Endothelial cell of umbilical vein (primary cell): ENCODE measurements at regions not wholly inside any gene's neighbourhood (a gene's known extent, or its start where the extent isn't known, plus 50 kb on each side); places are given as distances from the start of the nearest gene placed in this dataset.

Experiments
- BruUV-seq: library from RNA; stranded (reverse); fragments of 400-500 nt; replicated peaks from 2 replicates; lab custom pipeline; 2021; lab: Mats Ljungman, UMichigan
- CTCF ChIA-PET: fragments of 300-600, 350-600 bp; sonication (Branson Sonifier 250); formaldehyde crosslinking; loops from one replicate; lab custom pipeline; 2021; ENCODE audit warnings: antibody characterized with exemption, inconsistent platforms; lab: Charles Lee
- POLR2A ChIA-PET: fragments of 300-600, 350-600 bp; sonication (Branson Sonifier 250); formaldehyde crosslinking; loops from one replicate; lab custom pipeline; 2021; ENCODE audit warnings: antibody characterized with exemption, inconsistent platforms; lab: Charles Lee
- DNase-seq: peaks from one replicate; pipeline ENCODE4 v3.0.0-alpha.2; 2011; ENCODE audit warnings: low read depth, low spot score
- FAIRE-seq: peaks from 2 replicates; lab custom pipeline; 2011; peaks lifted over from hg19 to GRCh38; lab: Jason Lieb, UNC
- H2AFZ ChIP-seq: 2 replicates; pipeline ENCODE4 v1.6.0; 2012; ENCODE audit warnings: low read depth, low read length, control low read depth, inconsistent platforms
- H3K27ac ChIP-seq: 2 replicates; pipeline ENCODE4 v1.5.1; 2011; ENCODE audit warnings: low read depth, mild to moderate bottlenecking, control low read depth, low read length, moderate library complexity; ENCODE audit not compliant: insufficient read depth
- H3K27me3 ChIP-seq, 2 experiments: 2 replicates each; pipeline versions ENCODE4 v1.6.0 to v1.6.1; 2011; ENCODE audit warnings: low read length in 2 of 2, mixed read lengths in 1 of 2; ENCODE audit not compliant: control insufficient read depth in 2 of 2, insufficient read depth in 2 of 2
- H3K36me3 ChIP-seq, 2 experiments: 2 replicates in 1 of 2; 3 replicates in 1 of 2; pipeline ENCODE4 v1.5.1; 2011; ENCODE audit warnings: low read length in 2 of 2, mild to moderate bottlenecking in 1 of 2, moderate library complexity in 1 of 2; ENCODE audit not compliant: control insufficient read depth in 2 of 2, insufficient read depth in 2 of 2; ENCODE audit errors: extremely low read depth in 1 of 2
- H3K4me1 ChIP-seq: 3 replicates; pipeline ENCODE4 v1.5.1; 2011; ENCODE audit warnings: mild to moderate bottlenecking, low read length; ENCODE audit not compliant: control insufficient read depth, insufficient read depth; ENCODE audit errors: extremely low read depth
- H3K4me2 ChIP-seq: 2 replicates; pipeline ENCODE4 v1.6.1; 2011; ENCODE audit warnings: low read length, control low read depth, mixed read lengths; ENCODE audit not compliant: insufficient read depth
- H3K4me3 ChIP-seq, 3 experiments: fragments of 200-600 bp in 1 of 3; sonication (generic), shearing (Covaris generic) in 1 of 3; replicated peaks in 1 of 3; 2 replicates each; pipeline ENCODE4 v1.5.1; 2011 to 2016; ENCODE audit warnings: control low read depth in 3 of 3, low read length in 3 of 3, mild to moderate bottlenecking in 2 of 3, inconsistent platforms in 1 of 3, low read depth in 1 of 3, moderate library complexity in 1 of 3; ENCODE audit not compliant: insufficient read depth in 1 of 3
- H3K79me2 ChIP-seq: 2 replicates; pipeline ENCODE4 v1.6.0; 2012; ENCODE audit warnings: low read length, inconsistent platforms; ENCODE audit not compliant: control insufficient read depth, insufficient read depth
- H3K9ac ChIP-seq: replicated peaks from 2 replicates; pipeline ENCODE3; 2011; ENCODE audit warnings: low read length, control low read depth; ENCODE audit not compliant: insufficient read depth; ENCODE audit errors: extremely low read depth
- H3K9me1 ChIP-seq: replicated peaks from 3 replicates; pipeline ENCODE4 v1.6.0; 2011; ENCODE audit warnings: mild to moderate bottlenecking, low read length; ENCODE audit not compliant: control insufficient read depth, insufficient read depth; ENCODE audit errors: extremely low read depth
- H3K9me3 ChIP-seq: replicated peaks from 2 replicates; pipeline ENCODE4 v1.5.1; 2012; ENCODE audit warnings: low read length, inconsistent platforms; ENCODE audit not compliant: control insufficient read depth, insufficient read depth
- H4K20me1 ChIP-seq: replicated peaks from 2 replicates; pipeline ENCODE3; 2011; ENCODE audit warnings: mild to moderate bottlenecking, low read length; ENCODE audit not compliant: control insufficient read depth, insufficient read depth; ENCODE audit errors: extremely low read depth
- EZH2 ChIP-seq: IDR thresholded peaks from 2 replicates; pipeline ENCODE4 v1.6.1; 2012; ENCODE audit warnings: borderline replicate concordance, low read depth, mild to moderate bottlenecking, moderate library complexity, low read length, inconsistent platforms; ENCODE audit not compliant: severe bottlenecking
- FOS ChIP-seq: IDR thresholded peaks from 2 replicates; pipeline ENCODE4 v1.6.1; 2011; ENCODE audit warnings: mild to moderate bottlenecking, low read length, moderate library complexity, borderline replicate concordance; ENCODE audit not compliant: insufficient read depth
- GATA2 ChIP-seq: IDR thresholded peaks from 2 replicates; pipeline ENCODE4 v1.7.0; 2011; ENCODE audit warnings: low read depth, mild to moderate bottlenecking, moderate library complexity, mixed read lengths, low read length; ENCODE audit not compliant: insufficient read length, insufficient read depth
- JUN ChIP-seq: IDR thresholded peaks from 2 replicates; pipeline ENCODE4 v1.6.1; 2011; ENCODE audit warnings: borderline replicate concordance, low read depth; ENCODE audit not compliant: insufficient read length, insufficient read depth
- MYC ChIP-seq: IDR thresholded peaks from one replicate; pipeline ENCODE4 v1.6.1; 2011; ENCODE audit warnings: mild to moderate bottlenecking, low read depth, low read length
- POLR2A ChIP-seq: IDR thresholded peaks from 2 replicates; pipeline ENCODE4 v1.6.1; 2012; ENCODE audit warnings: low read depth, mild to moderate bottlenecking, control low read depth, low read length
- POLR2AphosphoS5 ChIP-seq: IDR thresholded peaks from 2 replicates; pipeline ENCODE4 v1.6.1; 2012; ENCODE audit warnings: low read depth, mild to moderate bottlenecking, control low read depth, low read length, moderate library complexity; ENCODE audit not compliant: insufficient read depth
- dilution Hi-C: fragments of 300-500 bp; cut with MboI; formaldehyde crosslinking; loops from one replicate; pipeline ENCODE4 v1.15.0; 2019; ENCODE audit warnings: low sequenced_read_pairs; ENCODE audit not compliant: extremely low pct_ligation_motif_present
- intact Hi-C: fragments of 100-400 bp; cut with micrococcal nuclease; formaldehyde crosslinking; loops from one replicate; pipeline ENCODE4 v1.10.0; 2022
- TF ChIP-seq, protein P1 (sequence below): IDR thresholded peaks from 2 replicates; pipeline ENCODE4 v1.6.1; 2011; ENCODE audit not compliant: insufficient read depth, insufficient read length
- TF ChIP-seq, protein P2 (sequence below), 2 donors: IDR thresholded peaks; 1 replicate in 1 of 2; 2 replicates in 1 of 2; pipeline ENCODE4 v1.5.1; 2011; ENCODE audit warnings: low read length in 2 of 2, mild to moderate bottlenecking in 2 of 2, moderate library complexity in 2 of 2, control low read depth in 1 of 2, inconsistent platforms in 1 of 2, low read depth in 1 of 2; ENCODE audit not compliant: insufficient read depth in 1 of 2; ENCODE audit errors: extremely low read depth in 1 of 2

DNA sequence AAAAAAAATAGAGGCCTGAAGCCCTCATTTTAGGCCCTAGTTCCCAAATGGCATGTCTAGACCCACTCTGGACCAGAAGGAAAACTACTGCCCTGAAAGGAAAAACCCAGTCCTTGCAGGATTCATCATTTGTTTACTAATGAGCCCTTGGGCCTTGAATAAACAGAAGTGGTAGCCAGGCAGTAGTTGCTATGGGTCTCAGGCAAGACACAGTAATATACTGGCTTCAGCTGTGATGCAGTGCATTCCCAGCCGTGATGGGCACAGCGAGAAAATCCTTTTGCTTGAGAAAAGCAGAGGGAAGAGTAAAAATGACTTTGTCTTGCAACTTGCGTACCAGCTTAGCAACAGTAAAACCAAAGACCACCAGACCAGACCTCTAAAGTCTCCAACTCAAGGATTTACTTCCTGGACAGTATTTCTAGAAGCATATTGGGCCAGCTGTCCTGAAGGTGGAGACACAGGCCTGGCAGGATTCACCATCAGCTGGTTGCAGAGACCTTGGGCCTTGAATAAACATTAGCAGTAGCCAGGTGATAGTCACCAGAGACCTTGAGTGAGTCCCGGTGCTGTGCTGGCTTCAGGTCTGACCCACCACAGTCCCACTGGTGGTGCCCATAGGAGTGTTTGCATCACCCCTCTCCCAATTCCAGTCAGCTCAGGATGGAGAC lies 208.3 kb upstream of the SLITRK3 start:
- dilution Hi-C loops = no loop called here
- H3K27ac ChIP-seq = no peak overlapping the region
- no peak for FAIRE-seq

More for the DNA sequence above, 208.3 kb upstream of the SLITRK3 start:
- POLR2A ChIA-PET = no interaction called here
- no TSS peak for BruUV-seq
- Histone ChIP-seq H3K27me3 (no peaks in the 10 kb centered on the region), H3K9ac (no peak overlapping the region), H3K9me1 (no peaks in the 10 kb centered on the region), H3K4me1 (no peaks in the 10 kb centered on the region), H3K36me3 (no peaks in the 10 kb centered on the region), H4K20me1 (no peaks in the 10 kb centered on the region), H3K9me3 (no peaks in the 10 kb centered on the region), H3K4me3 (no peak overlapping the region), H3K79me2 (no peaks in the 10 kb centered on the region), H3K4me2 (no peak overlapping the region), H2AFZ (no peak overlapping the region)
- intact Hi-C loops = no loop called here
- no peak for DNase-seq
- no peak for TF ChIP-seq POLR2A
- TF ChIP-seq POLR2AphosphoS5 = no peak
- no peak for TF ChIP-seq GATA2
- TF ChIP-seq FOS = no peak
- no peak for TF ChIP-seq EZH2
- TF ChIP-seq, protein P1, sequence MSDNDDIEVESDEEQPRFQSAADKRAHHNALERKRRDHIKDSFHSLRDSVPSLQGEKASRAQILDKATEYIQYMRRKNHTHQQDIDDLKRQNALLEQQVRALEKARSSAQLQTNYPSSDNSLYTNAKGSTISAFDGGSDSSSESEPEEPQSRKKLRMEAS = no peak
- TF ChIP-seq, protein P2, sequence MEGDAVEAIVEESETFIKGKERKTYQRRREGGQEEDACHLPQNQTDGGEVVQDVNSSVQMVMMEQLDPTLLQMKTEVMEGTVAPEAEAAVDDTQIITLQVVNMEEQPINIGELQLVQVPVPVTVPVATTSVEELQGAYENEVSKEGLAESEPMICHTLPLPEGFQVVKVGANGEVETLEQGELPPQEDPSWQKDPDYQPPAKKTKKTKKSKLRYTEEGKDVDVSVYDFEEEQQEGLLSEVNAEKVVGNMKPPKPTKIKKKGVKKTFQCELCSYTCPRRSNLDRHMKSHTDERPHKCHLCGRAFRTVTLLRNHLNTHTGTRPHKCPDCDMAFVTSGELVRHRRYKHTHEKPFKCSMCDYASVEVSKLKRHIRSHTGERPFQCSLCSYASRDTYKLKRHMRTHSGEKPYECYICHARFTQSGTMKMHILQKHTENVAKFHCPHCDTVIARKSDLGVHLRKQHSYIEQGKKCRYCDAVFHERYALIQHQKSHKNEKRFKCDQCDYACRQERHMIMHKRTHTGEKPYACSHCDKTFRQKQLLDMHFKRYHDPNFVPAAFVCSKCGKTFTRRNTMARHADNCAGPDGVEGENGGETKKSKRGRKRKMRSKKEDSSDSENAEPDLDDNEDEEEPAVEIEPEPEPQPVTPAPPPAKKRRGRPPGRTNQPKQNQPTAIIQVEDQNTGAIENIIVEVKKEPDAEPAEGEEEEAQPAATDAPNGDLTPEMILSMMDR (IDR thresholded peaks at IDR 0.05; ENCODE audit: extremely low read depth in 1 of 2, insufficient read depth in 1 of 2, low read depth in 1 of 2, low read length in 2 of 2) = no peak
- no peak for TF ChIP-seq MYC
- no peak for TF ChIP-seq JUN
- CTCF ChIA-PET = no interaction called here
